ENCODE measurements at regions not wholly inside any gene's neighbourhood (a gene's known extent, or its start where the extent isn't known, plus 50 kb on each side); places are given as distances from the start of the nearest gene placed in this dataset.

DNA sequence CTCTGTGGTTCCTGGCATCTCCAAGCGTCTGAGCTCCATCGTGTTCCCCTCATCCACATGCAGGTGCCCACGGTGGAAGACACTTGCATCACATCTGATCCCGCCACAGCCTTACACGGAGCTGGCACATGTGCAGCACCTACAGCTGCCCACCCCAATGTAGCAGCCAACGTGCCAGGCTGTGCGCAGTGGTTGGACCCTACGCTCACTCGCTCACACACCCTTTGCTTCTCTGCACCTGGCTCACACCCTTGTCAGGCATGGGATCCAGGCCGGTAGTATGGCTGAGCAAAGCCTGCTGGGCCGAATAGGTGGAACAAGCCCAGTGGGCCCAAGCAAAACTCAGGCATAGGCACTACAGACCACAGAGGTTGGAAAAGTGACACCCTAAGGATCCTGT, 567.2 kb downstream of the FSCB start:
- TF ChIP-seq, protein P1, sequence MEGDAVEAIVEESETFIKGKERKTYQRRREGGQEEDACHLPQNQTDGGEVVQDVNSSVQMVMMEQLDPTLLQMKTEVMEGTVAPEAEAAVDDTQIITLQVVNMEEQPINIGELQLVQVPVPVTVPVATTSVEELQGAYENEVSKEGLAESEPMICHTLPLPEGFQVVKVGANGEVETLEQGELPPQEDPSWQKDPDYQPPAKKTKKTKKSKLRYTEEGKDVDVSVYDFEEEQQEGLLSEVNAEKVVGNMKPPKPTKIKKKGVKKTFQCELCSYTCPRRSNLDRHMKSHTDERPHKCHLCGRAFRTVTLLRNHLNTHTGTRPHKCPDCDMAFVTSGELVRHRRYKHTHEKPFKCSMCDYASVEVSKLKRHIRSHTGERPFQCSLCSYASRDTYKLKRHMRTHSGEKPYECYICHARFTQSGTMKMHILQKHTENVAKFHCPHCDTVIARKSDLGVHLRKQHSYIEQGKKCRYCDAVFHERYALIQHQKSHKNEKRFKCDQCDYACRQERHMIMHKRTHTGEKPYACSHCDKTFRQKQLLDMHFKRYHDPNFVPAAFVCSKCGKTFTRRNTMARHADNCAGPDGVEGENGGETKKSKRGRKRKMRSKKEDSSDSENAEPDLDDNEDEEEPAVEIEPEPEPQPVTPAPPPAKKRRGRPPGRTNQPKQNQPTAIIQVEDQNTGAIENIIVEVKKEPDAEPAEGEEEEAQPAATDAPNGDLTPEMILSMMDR (IDR thresholded peaks at IDR 0.05): no peak
- TF ChIP-seq POLR2AphosphoS5 (IDR thresholded peaks at IDR 0.05; ENCODE audit: low read depth, low read length) (no peak), TCF7L2 (IDR thresholded peaks at IDR 0.05; ENCODE audit: low read depth, low read length) (no peak)

Data from Panc1 (cell line).